ENCODE measurements at regions not wholly inside any gene's neighbourhood (a gene's known extent, or its start where the extent isn't known, plus 50 kb on each side); places are given as distances from the start of the nearest gene placed in this dataset.

- Mint-ChIP-seq H3K9me3 (ENCODE audit: insufficient read depth) (no peaks in the 10 kb centered on the region), H3K4me1 (no peaks in the 10 kb centered on the region), H3K4me3 (no peak overlapping the region), H3K27me3 (no peaks in the 10 kb centered on the region), H3K27ac (no peak overlapping the region)
- Histone ChIP-seq H3K36me3 (replicated peaks in 1 of 2; ENCODE audit: control extremely low read depth in 1 of 2, control insufficient read depth in 1 of 2, extremely low read depth in 1 of 2, insufficient read depth in 2 of 2, low read length in 1 of 2) (no peaks in the 10 kb centered on the region), H3K27me3 (replicated peaks in 1 of 4; ENCODE audit: control extremely low read depth in 1 of 4, control insufficient read depth in 3 of 4, insufficient read depth in 4 of 4, low read length in 3 of 4) (no peaks in the 10 kb centered on the region), H4K20me1 (ENCODE audit: control insufficient read depth, insufficient read depth, low read length, poor library complexity, severe bottlenecking) (no peaks in the 10 kb centered on the region), H3K9me3 (ENCODE audit: control extremely low read depth in 1 of 3, control insufficient read depth in 2 of 3, insufficient read depth in 1 of 3, low read length in 2 of 3) (no peaks in the 10 kb centered on the region), H3K4me1 (ENCODE audit: control insufficient read depth in 2 of 2, insufficient read depth in 2 of 2, low read length in 2 of 2) (no peaks in the 10 kb centered on the region), H2AFZ (ENCODE audit: insufficient read depth, low read depth, low read length, poor library complexity, severe bottlenecking) (no peak overlapping the region), H3K9ac (ENCODE audit: low read length) (no peak overlapping the region), H3K79me2 (ENCODE audit: control insufficient read depth, insufficient read depth, low read length) (no peaks in the 10 kb centered on the region), H3K4me3 (ENCODE audit: control extremely low read depth in 1 of 5, extremely low read depth in 1 of 5, insufficient read depth in 1 of 5, low read depth in 2 of 5, low read length in 4 of 5) (no peak overlapping the region), H3K27ac (ENCODE audit: low read length in 2 of 2) (no peak overlapping the region), H3K4me2 (replicated peaks; ENCODE audit: low read depth, low read length, poor library complexity, severe bottlenecking) (no peak overlapping the region)
- 100% methylated on average over 4 of the region's 5 CpGs for WGBS (ENCODE audit: insufficient coverage)
- CTCF ChIA-PET = no interaction called here
- POLR2A ChIA-PET = no interaction called here
- TF ChIP-seq, protein P1, sequence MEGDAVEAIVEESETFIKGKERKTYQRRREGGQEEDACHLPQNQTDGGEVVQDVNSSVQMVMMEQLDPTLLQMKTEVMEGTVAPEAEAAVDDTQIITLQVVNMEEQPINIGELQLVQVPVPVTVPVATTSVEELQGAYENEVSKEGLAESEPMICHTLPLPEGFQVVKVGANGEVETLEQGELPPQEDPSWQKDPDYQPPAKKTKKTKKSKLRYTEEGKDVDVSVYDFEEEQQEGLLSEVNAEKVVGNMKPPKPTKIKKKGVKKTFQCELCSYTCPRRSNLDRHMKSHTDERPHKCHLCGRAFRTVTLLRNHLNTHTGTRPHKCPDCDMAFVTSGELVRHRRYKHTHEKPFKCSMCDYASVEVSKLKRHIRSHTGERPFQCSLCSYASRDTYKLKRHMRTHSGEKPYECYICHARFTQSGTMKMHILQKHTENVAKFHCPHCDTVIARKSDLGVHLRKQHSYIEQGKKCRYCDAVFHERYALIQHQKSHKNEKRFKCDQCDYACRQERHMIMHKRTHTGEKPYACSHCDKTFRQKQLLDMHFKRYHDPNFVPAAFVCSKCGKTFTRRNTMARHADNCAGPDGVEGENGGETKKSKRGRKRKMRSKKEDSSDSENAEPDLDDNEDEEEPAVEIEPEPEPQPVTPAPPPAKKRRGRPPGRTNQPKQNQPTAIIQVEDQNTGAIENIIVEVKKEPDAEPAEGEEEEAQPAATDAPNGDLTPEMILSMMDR (IDR thresholded peaks at IDR 0.05) = no peak
- TF ChIP-seq EZH2 (IDR thresholded peaks at IDR 0.05; ENCODE audit: borderline replicate concordance, insufficient read depth, low read depth, low read length, poor library complexity, severe bottlenecking) = no peak
- intact Hi-C loops (cut with micrococcal nuclease) = no loop called here
- DNase-seq (no peak), ATAC-seq (ENCODE audit: low read depth) (no peak)
Observed at GRCh38 chr1:97010566-97011264, 289.1 kb downstream of the PTBP2 start.

DNA sequence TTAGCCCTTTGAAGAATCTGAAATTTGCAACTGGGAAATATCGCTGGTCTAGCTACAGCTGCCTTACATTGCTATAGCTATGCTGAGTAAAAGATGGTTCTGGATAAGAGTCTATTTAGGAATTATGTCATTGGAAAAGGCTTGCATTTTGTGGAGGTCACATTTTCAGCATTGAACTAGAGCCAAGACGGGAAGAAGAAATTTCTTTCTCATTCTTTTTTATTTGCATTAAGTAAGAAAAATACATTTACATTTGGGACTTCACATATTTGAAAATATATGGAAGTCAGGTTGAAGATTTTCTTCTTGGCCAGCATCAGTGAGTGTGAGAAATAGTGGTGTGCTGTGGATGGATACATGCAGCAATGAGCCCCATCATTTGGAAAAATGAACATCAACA is 291.6 kb downstream of the PTBP2 start:
- ATAC-seq (ENCODE audit: low read depth) (no peak), DNase-seq (no peak)
- H3K27ac ChIP-seq (ENCODE audit: low read length in 2 of 2) = no peak overlapping the region
- no peaks in the 10 kb centered on the region for H3K79me2 ChIP-seq (ENCODE audit: control insufficient read depth, insufficient read depth, low read length)
- H2AFZ ChIP-seq (ENCODE audit: insufficient read depth, low read depth, low read length, poor library complexity, severe bottlenecking) = no peak overlapping the region
- no peak overlapping the region for H3K9ac ChIP-seq (ENCODE audit: low read length)
- Mint-ChIP-seq H3K27ac (no peak overlapping the region), H3K4me3 (no peak overlapping the region), H3K9me3 (ENCODE audit: insufficient read depth) (no peaks in the 10 kb centered on the region), H3K4me1 (no peaks in the 10 kb centered on the region), H3K27me3 (no peaks in the 10 kb centered on the region)
- H3K4me3 ChIP-seq (ENCODE audit: control extremely low read depth in 1 of 5, extremely low read depth in 1 of 5, insufficient read depth in 1 of 5, low read depth in 2 of 5, low read length in 4 of 5) = no peak overlapping the region
- no peaks in the 10 kb centered on the region for H3K4me1 ChIP-seq (ENCODE audit: control insufficient read depth in 2 of 2, insufficient read depth in 2 of 2, low read length in 2 of 2)
- intact Hi-C loops (cut with micrococcal nuclease) = no loop called here
- H3K36me3 ChIP-seq (replicated peaks in 1 of 2; ENCODE audit: control extremely low read depth in 1 of 2, control insufficient read depth in 1 of 2, extremely low read depth in 1 of 2, insufficient read depth in 2 of 2, low read length in 1 of 2) = no peaks in the 10 kb centered on the region
- WGBS (ENCODE audit: insufficient coverage) = 100% methylated on average over 1 of the region's 2 CpGs
- H3K27me3 ChIP-seq (replicated peaks in 1 of 4; ENCODE audit: control extremely low read depth in 1 of 4, control insufficient read depth in 3 of 4, insufficient read depth in 4 of 4, low read length in 3 of 4) = no peaks in the 10 kb centered on the region
- ChIA-PET CTCF (no interaction called here), POLR2A (no interaction called here)
- no peaks in the 10 kb centered on the region for H4K20me1 ChIP-seq (ENCODE audit: control insufficient read depth, insufficient read depth, low read length, poor library complexity, severe bottlenecking)
- TF ChIP-seq EZH2 (IDR thresholded peaks at IDR 0.05; ENCODE audit: borderline replicate concordance, insufficient read depth, low read depth, low read length, poor library complexity, severe bottlenecking) = no peak
- TF ChIP-seq, protein P1 (IDR thresholded peaks at IDR 0.05) = no peak
- H3K9me3 ChIP-seq (ENCODE audit: control extremely low read depth in 1 of 3, control insufficient read depth in 2 of 3, insufficient read depth in 1 of 3, low read length in 2 of 3) = no peaks in the 10 kb centered on the region
- no peak overlapping the region for H3K4me2 ChIP-seq (replicated peaks; ENCODE audit: low read depth, low read length, poor library complexity, severe bottlenecking)

Data from B cell (primary cell).